Prostate gland (tissue), 2 donors: ENCODE measurements at regions not wholly inside any gene's neighbourhood (a gene's known extent, or its start where the extent isn't known, plus 50 kb on each side); places are given as distances from the start of the nearest gene placed in this dataset.

Source experiments
- CTCF ChIP-seq, 4 experiments: fragments of 200-600 bp in 2 of 4; fragments of 450-650 bp in 2 of 4; sonication (generic) in 2 of 4; IDR thresholded peaks; 1 replicate in 3 of 4; 2 replicates in 1 of 4; pipeline ENCODE4 v1.5.1; 2016 to 2019; ENCODE audit warnings: antibody characterized with exemption in 4 of 4, mild to moderate bottlenecking in 2 of 4, moderate library complexity in 2 of 4
- POLR2A ChIP-seq: fragments of 450-650 bp; IDR thresholded peaks from one replicate; pipeline ENCODE4 v1.6.1; 2016; ENCODE audit warnings: antibody characterized with exemption, mild to moderate bottlenecking

DNA sequence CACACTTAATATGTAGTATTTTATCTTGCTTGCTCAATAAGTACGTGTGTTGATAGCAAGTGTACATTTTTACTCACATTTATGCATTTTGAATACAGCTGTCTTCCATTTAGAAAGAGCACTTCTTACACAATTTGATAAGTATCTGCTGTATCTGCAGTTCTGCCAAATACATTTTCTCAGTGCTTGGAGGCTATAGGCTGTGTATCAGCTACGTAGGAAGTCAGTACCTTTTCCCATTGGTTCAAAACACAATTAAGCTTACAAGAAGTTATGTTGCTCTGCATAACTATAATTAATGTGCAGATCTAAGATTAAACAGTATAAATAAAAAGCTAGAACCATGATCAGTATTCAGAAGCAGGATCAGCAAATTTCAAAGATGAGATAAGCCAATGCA lies 503.6 kb upstream of the SMIM21 start:
- TF ChIP-seq POLR2A (no peak), CTCF (IDR thresholded peaks at IDR 0.05) (no peak)
